CD4-positive, alpha-beta T cell (primary cell): ENCODE measurements at regions not wholly inside any gene's neighbourhood (a gene's known extent, or its start where the extent isn't known, plus 50 kb on each side); places are given as distances from the start of the nearest gene placed in this dataset.

Source experiments
- ATAC-seq: fragments of 200-7000 bp; cut with Tn5 transposase; one replicate; pipeline ENCODE4 v1.10.0; 2022; ENCODE audit warnings: mild to moderate bottlenecking; ENCODE audit not compliant: poor library complexity
- CTCF ChIA-PET: fragments of 350-600 bp; sonication (Branson Sonifier 250); formaldehyde crosslinking; loops from one replicate; lab custom pipeline; 2021; ENCODE audit warnings: antibody characterized with exemption, inconsistent platforms; lab: Charles Lee
- POLR2A ChIA-PET: fragments of 350-600 bp; sonication (Branson Sonifier 250); formaldehyde crosslinking; loops from one replicate; lab custom pipeline; 2021; ENCODE audit warnings: antibody characterized with exemption, inconsistent platforms; lab: Charles Lee
- DNase-seq, 14 experiments: peaks; one replicate each; pipeline ENCODE4 v3.0.0-alpha.2; 2013 to 2020; ENCODE audit warnings: mixed read lengths in 2 of 14
- H3K27ac ChIP-seq, 2 donors: one replicate each; pipeline versions ENCODE4 v1.5.1 to v1.7.0; 2013; ENCODE audit warnings: low read length in 2 of 2, low read depth in 1 of 2, mild to moderate bottlenecking in 1 of 2
- H3K27me3 ChIP-seq, 2 experiments: 1 replicate in 1 of 2; 2 replicates in 1 of 2; pipeline versions ENCODE4 v1.6.1 to v1.7.0; 2013; ENCODE audit warnings: low read length in 2 of 2, control low read depth in 1 of 2, mild to moderate bottlenecking in 1 of 2, moderate library complexity in 1 of 2; ENCODE audit not compliant: insufficient read depth in 2 of 2, control insufficient read depth in 1 of 2
- H3K36me3 ChIP-seq: one replicate; pipeline ENCODE4 v1.6.1; 2013; ENCODE audit warnings: low read length, control low read depth; ENCODE audit not compliant: insufficient read depth
- H3K4me1 ChIP-seq: one replicate; pipeline ENCODE4 v1.6.1; 2013; ENCODE audit warnings: low read length, control low read depth; ENCODE audit not compliant: insufficient read depth
- H3K4me3 ChIP-seq: one replicate; pipeline ENCODE4 v1.5.1; 2013; ENCODE audit warnings: mild to moderate bottlenecking, low read length, moderate library complexity
- H3K9me3 ChIP-seq, 2 experiments: 1 replicate in 1 of 2; 2 replicates in 1 of 2; pipeline versions ENCODE4 v1.6.1 to v1.7.0; 2013; ENCODE audit warnings: low read length in 2 of 2, mild to moderate bottlenecking in 2 of 2, control low read depth in 1 of 2, moderate library complexity in 1 of 2; ENCODE audit not compliant: control insufficient read depth in 1 of 2, insufficient read depth in 1 of 2
- H3K27ac Mint-ChIP-seq: one replicate; pipeline ENCODE4 v1.8.0; 2020; ENCODE audit warnings: mixed read lengths
- H3K27me3 Mint-ChIP-seq: one replicate; pipeline ENCODE4 v1.8.0; 2021; ENCODE audit warnings: mixed read lengths
- H3K36me3 Mint-ChIP-seq: one replicate; pipeline ENCODE4 v1.8.0; 2021; ENCODE audit warnings: low read depth, mixed read lengths
- H3K4me1 Mint-ChIP-seq: one replicate; pipeline ENCODE4 v1.8.0; 2021; ENCODE audit warnings: low read depth, mixed read lengths
- H3K4me3 Mint-ChIP-seq: one replicate; pipeline ENCODE4 v1.8.0; 2020; ENCODE audit warnings: mild to moderate bottlenecking, mixed read lengths
- H3K9me3 Mint-ChIP-seq: one replicate; pipeline ENCODE4 v1.8.0; 2020; ENCODE audit warnings: mixed read lengths
- CTCF ChIP-seq: fragments of 200-600 bp; IDR thresholded peaks from one replicate; pipeline ENCODE4 v1.8.0; 2022; ENCODE audit warnings: antibody characterized with exemption, mild to moderate bottlenecking
- intact Hi-C, 2 experiments: fragments of 100-400 bp; cut with DNase I in 1 of 2; cut with micrococcal nuclease in 1 of 2; formaldehyde crosslinking; loops; one replicate each; pipeline versions ENCODE4 v1.15.1 to v1.9.0; 2023 to 2025; cut with DNase I, micrococcal nuclease

DNA sequence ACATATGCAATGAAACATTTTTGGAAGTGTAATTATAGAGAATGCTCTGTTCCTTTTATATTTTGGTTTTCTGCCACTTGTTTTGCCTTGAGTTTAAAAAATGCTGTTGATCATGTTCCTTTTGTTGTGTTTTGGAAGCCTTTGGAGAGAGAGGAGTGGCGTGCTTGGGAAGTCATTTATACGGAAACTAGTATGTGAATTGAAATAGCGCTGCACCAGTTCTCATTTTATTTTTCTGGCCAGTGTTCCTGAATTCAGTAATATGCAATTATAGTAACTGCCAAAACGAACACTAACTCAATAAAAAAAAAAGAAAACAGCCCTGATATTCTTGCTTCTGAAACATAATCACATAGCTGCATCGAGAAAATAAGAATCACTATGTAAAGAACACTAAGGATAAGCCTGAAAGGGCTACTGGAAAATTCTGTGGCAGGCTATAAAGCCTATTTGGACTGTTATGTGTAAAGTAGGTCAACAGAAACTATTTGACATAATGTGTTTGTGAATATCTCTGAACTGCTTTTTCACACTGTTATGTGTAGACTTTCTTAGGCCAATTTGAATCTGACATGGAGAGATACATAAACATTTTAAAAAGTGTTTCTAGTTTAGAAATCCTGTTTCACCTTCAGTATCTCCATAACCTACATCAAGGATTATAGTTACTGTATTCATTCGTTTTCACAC lies 742.0 kb downstream of the KCNT2 start:
- Mint-ChIP-seq H3K27me3 (no peaks in the 10 kb centered on the region), H3K9me3 (no peaks in the 10 kb centered on the region), H3K36me3 (no peaks in the 10 kb centered on the region), H3K4me1 (no peaks in the 10 kb centered on the region), H3K27ac (no peak overlapping the region), H3K4me3 (no peak overlapping the region)
- Histone ChIP-seq H3K27me3 (no peaks in the 10 kb centered on the region), H3K9me3 (no peaks in the 10 kb centered on the region), H3K4me1 (no peaks in the 10 kb centered on the region), H3K36me3 (no peaks in the 10 kb centered on the region), H3K27ac (no peak overlapping the region), H3K4me3 (no peak overlapping the region)
- intact Hi-C loops: no loop called here
- TF ChIP-seq CTCF: no peak
- ChIA-PET CTCF (no interaction called here), POLR2A (no interaction called here)
- ATAC-seq: no peak
- DNase-seq: no peak

DNA sequence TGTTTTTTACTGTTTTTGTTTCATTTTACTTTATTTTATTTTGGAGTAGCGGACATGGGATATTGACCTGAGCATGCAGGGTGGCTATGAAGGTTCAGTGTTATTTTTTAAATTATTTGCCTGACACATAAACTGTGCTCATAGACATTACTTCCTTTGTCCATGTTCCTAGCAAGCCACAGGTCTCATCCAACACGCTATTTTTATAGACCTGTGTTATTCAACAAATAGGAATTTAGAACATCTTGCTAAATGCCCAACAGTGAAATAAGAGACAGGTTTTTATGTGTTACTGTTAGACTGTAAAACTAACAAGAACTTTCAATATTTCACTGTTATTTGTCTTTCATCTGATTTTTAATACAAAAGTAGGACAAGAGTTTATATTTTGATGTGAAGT lies 756.4 kb downstream of the KCNT2 start:
- no peaks in the 10 kb centered on the region for H3K27me3 Mint-ChIP-seq

DNA sequence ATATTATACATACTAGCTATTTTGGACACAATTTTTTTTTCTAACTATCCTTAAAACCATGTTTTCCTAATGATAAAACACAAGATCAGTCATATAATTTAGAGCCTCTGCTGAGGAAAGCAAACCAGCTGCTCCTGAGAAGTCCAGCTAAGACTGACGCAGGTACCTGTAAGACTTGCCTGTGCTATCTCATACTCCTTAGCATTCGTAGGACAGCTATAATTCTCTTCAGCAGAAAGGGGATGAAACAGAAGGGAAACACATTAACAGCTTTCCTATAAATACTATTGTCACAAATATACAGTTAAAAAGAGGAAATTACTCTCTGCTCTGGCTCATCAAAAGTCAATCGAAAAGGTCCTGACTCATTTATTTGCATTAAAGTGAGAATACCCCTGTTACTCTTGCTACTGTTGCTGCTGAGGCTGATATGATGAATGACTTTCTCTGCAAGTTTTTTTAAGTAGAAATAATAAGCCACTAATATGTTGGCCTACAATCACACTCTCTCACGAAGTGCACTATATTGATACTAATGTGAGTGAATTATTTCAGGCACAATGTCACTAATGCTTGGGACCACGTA lies 757.1 kb downstream of the KCNT2 start:
- H3K36me3 Mint-ChIP-seq: no peaks in the 10 kb centered on the region
- Histone ChIP-seq H3K36me3 (no peaks in the 10 kb centered on the region), H3K4me3 (no peak overlapping the region), H3K4me1 (no peaks in the 10 kb centered on the region), H3K27ac (no peak overlapping the region), H3K27me3 (no peaks in the 10 kb centered on the region), H3K9me3 (peaks cover 0 to 3% of the 10 kb centered on the region in 2 experiments)
- H3K9me3 Mint-ChIP-seq: peaks cover 4% of the 10 kb centered on the region
- H3K4me3 Mint-ChIP-seq: no peak overlapping the region
- ATAC-seq (no peak), DNase-seq (no peak)
- TF ChIP-seq CTCF: no peak
- H3K4me1 Mint-ChIP-seq: no peaks in the 10 kb centered on the region
- H3K27ac Mint-ChIP-seq: no peak overlapping the region
- CTCF ChIA-PET: no interaction called here
- POLR2A ChIA-PET: no interaction called here
- no peaks in the 10 kb centered on the region for H3K27me3 Mint-ChIP-seq
- intact Hi-C loops: no loop called here

More for the DNA sequence above, 756.4 kb downstream of the KCNT2 start:
- ChIA-PET POLR2A (no interaction called here), CTCF (no interaction called here)
- Histone ChIP-seq H3K9me3 (peaks cover 0 to 3% of the 10 kb centered on the region in 2 experiments), H3K36me3 (no peaks in the 10 kb centered on the region), H3K27me3 (no peaks in the 10 kb centered on the region), H3K4me3 (no peak overlapping the region), H3K27ac (no peak overlapping the region), H3K4me1 (no peaks in the 10 kb centered on the region)
- no peak for TF ChIP-seq CTCF
- intact Hi-C loops: no loop called here
- Mint-ChIP-seq H3K36me3 (no peaks in the 10 kb centered on the region), H3K27ac (no peak overlapping the region), H3K4me1 (no peaks in the 10 kb centered on the region), H3K9me3 (peaks cover 4% of the 10 kb centered on the region), H3K4me3 (no peak overlapping the region)
- DNase-seq: no peak
- no peak for ATAC-seq
